Stimulated activated CD8-positive, alpha-beta memory T cell treated with anti-CD3 and anti-CD28 coated beads, Interleukin-15, amount 100 ng/mL, for 48 hours (primary cell): ENCODE measurements at regions not wholly inside any gene's neighbourhood (a gene's known extent, or its start where the extent isn't known, plus 50 kb on each side); places are given as distances from the start of the nearest gene placed in this dataset.
A peak's percentile ranks its signal among the peaks of the same experiment; 100 is the strongest.

Experiments used
- DNase-seq, 2 donors: peaks; one replicate each; pipeline ENCODE4 v3.0.0-alpha.2; 2020; ENCODE audit warnings: low read depth in 2 of 2

GRCh38 chr2:9681427-9681817 lies 50.6 kb upstream of the YWHAQ start:
- DNase-seq, result no peak

GRCh38 chr2:9685637-9686036 lies 54.8 kb upstream of the YWHAQ start:
- no peak for DNase-seq

GRCh38 chr2:9686061-9686460 lies 55.3 kb upstream of the YWHAQ start:
- no peak for DNase-seq

DNA sequence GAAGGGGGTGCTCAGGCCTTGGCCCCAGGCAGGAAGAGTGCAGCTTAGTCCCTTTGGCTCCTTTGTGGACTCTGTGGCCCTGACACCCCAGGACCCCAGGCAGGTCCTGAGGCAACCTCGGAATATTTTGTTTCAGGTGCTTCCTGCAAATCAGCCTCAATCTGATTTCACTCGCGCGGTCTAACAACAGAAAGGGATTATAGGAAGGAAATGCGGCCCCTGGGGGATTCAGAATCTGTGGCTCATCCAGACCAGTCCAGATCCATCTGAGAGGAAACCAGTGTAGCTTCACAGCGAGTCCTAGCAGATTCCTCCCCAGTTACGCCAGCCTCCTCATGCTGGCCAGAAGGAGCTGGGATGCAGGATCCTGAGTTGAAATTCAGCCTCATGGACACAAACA lies 59.5 kb upstream of the YWHAQ start:
- DNase-seq, result no peak

- no peak for DNase-seq
Measured at GRCh38 chr2:9690716-9691498, 60.1 kb upstream of the YWHAQ start.

DNA sequence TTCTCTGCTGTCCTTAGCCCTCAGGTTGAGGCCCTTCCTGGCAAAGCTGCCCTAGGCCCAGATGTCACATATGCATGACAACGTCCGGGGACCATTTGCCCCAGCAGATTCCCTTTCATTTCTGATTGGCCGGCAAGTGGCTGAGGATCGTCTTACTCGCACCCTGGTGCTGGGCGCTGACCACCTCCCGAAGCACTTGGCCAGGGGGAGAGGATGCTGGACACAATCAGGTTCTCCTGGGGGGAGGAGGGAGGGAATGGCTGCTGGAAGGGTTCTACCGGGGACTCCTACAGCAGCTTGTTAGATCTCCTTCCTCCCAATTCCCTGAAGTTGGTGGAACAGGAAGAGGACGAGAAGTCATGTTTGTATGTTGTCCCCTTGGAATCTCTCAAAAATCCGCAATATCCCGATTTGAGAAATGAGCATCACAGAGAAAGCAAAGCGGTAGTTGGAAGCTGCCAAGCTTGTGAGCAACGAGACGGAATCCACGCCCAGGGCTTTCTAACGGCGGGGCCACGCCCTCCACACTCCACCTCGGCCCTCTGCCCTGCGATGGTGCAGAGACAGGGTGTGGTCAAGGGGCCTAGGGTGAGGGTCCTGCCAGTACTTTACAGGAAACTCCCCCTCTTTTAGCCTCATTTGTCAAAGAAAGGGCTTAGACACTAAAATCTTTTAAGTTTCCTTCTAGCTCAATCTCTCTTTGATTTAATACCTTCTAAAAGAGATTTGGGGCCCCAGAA lies 61.8 kb upstream of the YWHAQ start:
- no peak for DNase-seq

DNA sequence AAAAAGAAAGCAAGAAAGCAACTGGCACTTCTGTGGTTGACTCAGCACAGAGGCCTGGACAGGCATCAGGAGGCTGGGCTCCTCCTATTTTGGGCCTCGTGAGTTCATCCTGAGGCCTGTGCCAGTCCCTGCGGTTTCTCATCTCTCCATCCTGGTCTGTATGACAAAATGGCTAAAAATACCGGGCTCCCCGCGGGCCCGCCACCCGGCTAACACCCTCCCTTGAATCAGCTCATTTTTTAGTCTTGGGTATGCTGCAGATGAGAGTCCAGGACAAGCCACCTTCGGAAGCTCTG lies 62.3 kb upstream of the YWHAQ start:
- DNase-seq, result no peak

DNA sequence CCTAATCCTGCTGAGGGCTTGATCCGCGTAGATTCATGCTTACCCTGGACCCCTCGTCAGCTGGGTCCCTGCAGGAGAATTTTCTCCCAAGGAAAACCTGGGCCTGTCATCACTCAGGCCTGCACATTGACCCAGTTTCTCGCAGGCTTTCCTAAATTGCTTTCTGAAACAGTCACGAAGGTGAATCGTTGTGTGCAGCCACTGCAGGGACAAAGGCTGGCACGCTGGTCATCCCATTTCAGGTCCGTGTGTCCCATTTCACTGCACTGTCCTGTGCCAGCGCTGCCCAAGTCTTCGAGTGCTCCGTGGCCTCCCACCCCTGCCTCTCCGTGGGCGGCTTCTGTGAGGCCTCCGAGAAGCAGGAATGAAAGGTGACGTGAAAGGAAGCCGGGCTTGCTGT lies 62.8 kb upstream of the YWHAQ start:
- no peak for DNase-seq

DNA sequence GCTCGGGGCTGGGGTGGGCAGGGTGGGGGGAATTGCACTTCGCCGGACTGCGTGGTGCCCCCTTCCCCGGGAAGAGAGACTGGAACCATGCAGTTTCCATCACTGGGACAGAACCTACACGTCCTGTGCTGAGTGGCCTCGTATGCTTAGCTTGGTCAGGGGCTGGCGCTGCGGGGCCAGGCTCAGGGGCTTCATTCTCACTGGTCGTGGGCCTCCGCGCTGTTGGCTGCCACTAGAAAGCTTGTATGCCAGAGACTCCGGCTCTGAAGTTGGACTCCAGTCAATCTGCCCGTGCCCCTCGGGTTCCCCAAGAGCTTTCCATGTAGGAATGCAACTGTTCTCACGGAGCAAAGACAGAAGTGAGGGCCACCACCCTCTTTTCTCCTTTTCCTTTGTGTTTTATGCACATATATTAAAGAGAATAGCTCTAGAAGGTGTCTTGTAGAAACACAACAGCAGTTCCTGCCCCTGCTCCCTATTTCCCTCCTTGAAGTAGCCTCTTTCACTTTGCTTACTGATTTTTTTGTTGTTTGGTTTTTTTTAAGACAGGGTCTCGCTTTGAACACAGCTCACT lies 64.0 kb upstream of the YWHAQ start:
- DNase-seq, result no peak

- no peak for DNase-seq
Measured at GRCh38 chr2:9695941-9696340, 65.1 kb upstream of the YWHAQ start.

DNA sequence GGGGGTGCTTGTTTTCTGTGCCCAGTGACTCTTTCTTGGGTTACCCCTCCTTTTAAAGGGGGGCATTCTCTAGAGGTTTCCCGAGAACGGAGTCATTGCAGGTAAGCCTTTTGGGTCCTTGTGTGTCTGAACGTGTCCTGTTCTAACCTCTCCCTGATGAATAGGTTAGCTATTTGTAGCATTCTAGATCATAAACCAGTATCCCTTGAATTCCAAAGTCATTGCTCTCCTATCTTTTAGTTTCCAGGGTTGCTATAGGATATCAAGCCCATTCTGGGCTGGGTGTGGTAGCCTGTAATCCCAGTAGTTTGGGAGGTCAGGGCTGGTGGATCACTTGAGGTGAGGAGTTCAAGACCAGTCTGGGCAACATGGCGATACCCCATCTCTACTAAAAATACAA lies 65.9 kb upstream of the YWHAQ start:
- no peak for DNase-seq

GRCh38 chr2:9697909-9698308 lies 67.1 kb upstream of the YWHAQ start:
- no peak for DNase-seq

DNA sequence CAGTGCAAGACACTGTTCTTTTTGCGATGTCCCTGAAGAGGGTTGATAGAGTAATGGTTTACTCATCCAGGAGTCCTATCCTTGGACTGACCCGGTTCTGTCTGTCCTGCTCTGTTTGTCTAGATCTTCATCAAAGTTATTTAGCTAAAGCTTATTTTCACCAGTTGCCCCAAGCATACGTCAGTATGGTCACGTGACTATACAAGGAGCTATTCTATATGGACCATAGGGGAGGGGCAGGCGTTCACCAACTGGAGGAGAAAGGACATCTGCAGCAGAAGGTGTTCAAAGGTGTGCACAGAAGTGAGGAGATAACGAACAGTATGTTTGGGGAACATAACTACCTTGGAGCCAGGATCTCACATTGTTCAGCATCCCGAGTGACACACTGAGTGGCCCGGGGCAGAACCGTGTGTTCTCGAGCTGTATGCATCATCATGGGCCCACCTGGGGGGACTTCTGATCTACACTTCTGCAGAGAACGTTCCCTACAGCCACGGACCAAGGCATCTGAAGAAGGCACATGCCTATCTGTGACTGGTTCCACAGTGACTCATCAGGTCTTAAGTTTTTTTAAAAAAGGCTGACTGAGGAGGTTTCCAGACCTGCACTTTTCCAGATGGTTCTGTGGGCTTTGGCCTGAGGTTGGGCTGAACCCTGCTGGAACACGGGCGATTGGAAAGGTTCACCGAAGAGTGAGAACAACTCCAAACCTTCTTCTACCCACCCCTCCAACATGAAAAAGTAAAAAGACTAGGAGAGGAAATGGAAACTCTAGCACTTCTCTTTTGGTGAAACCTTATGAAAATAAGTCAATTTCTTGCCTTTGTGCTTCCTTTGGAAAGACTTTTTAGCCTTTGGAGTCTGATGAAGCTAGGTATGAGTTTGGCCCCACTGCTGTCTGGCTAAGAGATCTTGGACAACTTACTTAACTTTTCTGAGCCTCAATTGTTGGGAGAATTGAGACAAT lies 68.6 kb upstream of the YWHAQ start:
- no peak for DNase-seq

GRCh38 chr2:9700109-9700495 lies 69.3 kb upstream of the YWHAQ start:
- no peak for DNase-seq

DNA sequence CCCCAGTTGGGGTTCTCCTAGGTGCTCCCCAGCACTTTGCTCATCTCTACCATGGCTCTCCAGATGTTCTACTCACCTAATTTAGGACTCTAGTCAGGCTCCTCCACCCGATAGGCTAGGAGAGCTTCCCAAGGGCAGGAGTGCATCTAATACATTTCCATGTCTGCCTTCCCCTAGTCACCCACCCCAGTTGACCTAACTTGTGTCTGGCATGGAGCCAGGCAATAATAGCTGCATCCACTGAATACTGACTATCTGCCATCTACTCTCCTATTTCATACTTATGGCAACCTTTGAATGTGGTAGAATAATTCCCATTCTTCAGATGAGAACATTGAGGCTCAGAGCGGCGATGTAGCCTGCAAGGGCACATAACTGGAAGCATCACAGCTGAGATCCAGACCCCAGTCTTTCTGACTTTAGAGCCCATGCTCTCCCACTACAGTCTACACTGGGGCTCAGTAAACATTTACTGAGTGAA lies 71.8 kb upstream of the YWHAQ start:
- DNase-seq, result no peak

DNA sequence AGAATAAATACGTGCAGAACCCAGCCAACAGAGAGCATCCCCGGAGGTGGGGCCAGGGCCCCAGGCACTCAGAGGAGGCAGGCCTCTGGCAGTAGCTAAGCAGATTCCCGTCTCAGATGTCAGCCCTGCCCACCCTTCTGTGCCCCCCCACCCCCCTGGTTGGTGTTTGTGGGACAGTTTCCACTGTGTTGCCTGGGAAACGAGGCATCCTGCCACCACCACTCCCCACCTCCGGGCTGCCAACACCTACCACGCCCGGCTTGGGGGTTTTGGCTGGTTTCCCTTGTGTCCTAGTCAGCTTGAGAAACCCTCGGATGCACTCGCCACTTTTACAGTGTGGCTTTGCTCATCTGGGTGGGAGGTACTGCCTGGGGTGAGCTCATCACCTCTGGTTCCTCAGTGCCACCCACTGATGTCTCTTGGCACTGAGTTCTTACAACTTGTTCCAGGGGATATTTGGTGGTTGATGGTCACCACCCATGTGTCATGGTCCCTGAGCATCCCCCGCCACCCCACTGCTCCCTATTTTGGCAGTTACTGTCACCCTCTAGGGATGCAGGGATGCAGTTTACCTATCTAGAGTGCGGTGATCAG lies 72.4 kb upstream of the YWHAQ start:
- peak; percentile 88 to 90 for DNase-seq

GRCh38 chr2:9703701-9704221 lies 73.0 kb upstream of the YWHAQ start:
- no peak for DNase-seq

DNA sequence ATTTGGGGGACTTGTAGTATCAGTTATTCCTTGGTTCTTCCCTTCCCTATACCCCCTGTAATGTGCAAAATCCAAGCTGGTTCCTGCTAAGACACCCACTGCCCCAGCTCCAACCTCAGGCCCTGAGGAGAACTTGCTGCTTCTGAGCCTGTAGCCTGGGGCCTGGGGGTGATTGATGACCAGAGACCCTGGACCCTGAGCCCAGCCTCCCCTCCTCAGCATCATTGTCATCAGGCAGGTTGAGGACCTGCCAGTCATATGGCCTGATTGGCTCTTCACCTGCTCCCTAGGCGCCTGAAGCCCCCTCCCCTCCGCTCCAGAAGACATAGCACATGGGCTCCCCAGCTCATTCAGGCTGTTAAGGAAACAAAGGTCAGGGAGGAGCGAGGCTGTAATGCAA lies 73.8 kb upstream of the YWHAQ start:
- DNase-seq, result no peak

DNA sequence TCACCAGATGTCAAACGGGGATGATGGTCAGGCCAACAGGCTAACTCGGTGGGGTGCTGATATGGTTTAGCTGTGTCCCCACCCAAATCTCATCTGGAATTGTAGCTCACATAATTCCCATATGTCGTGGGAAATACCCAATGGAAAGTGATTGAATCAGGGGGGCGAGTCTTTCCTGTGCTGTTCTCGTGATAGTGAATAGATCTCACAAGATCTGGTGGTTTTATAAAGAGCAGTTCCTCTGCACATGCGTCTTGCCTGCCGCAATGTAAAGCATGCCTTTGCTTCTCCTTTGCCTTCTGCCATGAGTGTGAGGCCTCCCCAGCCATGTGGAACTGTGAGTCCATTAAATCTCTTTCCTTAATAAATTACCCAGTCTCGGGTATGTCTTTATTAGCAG lies 74.4 kb upstream of the YWHAQ start:
- DNase-seq, result no peak

DNA sequence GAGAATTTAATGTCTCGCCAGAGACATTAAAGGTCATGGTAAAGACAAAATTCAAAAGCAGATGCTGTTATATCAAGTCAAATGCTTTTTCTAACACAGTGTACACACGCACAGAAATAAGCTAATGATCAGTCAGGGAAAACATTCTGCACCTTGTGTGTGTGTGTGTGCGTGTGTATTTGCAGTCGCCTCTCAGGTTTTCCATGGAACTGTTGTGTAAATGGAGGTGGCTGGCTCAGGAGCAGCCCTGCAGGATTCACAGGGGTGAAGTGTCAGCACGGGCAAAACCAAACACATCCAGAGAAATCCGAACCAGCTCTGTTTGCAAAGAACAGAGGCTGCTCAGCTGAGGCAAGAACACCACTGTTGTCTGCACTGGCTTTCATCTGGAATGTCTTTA lies 76.2 kb upstream of the YWHAQ start:
- DNase-seq, result no peak

DNA sequence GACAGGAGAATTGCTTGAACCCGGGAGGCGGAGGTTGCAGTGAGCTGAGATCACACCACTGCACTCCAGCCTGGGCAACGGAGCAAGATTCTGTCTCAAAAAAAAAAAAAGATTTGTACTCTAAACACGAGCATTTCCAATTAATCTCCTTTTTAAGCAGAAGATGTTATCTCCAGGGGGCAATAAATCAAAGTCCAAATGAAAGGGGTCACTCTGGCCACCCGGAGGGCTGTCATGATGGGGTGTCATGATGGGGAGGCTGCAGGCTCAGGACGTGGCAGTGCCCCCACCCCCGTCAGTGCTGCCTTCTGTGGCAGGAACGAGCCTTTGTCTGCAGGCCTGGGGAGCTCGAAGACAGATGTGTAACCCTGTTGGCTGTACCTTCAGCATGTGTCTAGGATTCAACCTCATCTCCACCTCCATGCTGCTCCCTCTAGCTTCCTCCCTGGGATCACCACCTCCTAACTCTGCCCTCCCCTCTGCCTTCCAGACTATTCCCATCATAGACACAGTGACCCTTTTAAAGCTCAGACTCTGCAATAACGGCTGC lies 76.9 kb upstream of the YWHAQ start:
- no peak for DNase-seq
